Stimulated activated naive B cell treated with anti-CD40 and anti-IgM and Interleukin-4, amounts not matched to agents 10 μg/mL and 1 μg/mL and 100 μg/mL, for 72 hours (primary cell): ENCODE measurements at regions not wholly inside any gene's neighbourhood (a gene's known extent, or its start where the extent isn't known, plus 50 kb on each side); places are given as distances from the start of the nearest gene placed in this dataset.

Experiments used
- ATAC-seq, 2 donors: fragments of 150-1000 bp; cut with Tn5 transposase; replicated peaks; 2 replicates each; pipeline ENCODE4 v1.10.0; 2021; ENCODE audit warnings: moderate library complexity in 1 of 2
- DNase-seq: peaks from one replicate; pipeline ENCODE4 v3.0.0; 2021
- H3K27ac Mint-ChIP-seq: one replicate; pipeline ENCODE4 v1.8.0; 2022; ENCODE audit warnings: mild to moderate bottlenecking, mixed read lengths
- H3K27me3 Mint-ChIP-seq, 2 donors: one replicate each; pipeline ENCODE4 v1.8.0; 2022; ENCODE audit warnings: mixed read lengths in 2 of 2
- H3K36me3 Mint-ChIP-seq, 2 donors: one replicate each; pipeline ENCODE4 v1.8.0; 2022; ENCODE audit warnings: mixed read lengths in 2 of 2, mild to moderate bottlenecking in 1 of 2
- H3K4me1 Mint-ChIP-seq, 2 donors: one replicate each; pipeline ENCODE4 v1.8.0; 2022; ENCODE audit warnings: mixed read lengths in 2 of 2, mild to moderate bottlenecking in 1 of 2
- H3K4me3 Mint-ChIP-seq, 2 donors: one replicate each; pipeline ENCODE4 v1.8.0; 2022; ENCODE audit warnings: mild to moderate bottlenecking in 2 of 2, mixed read lengths in 2 of 2, moderate library complexity in 1 of 2
- H3K9me3 Mint-ChIP-seq, 2 donors: one replicate each; pipeline ENCODE4 v1.8.0; 2022; ENCODE audit warnings: mixed read lengths in 2 of 2, mild to moderate bottlenecking in 1 of 2

DNA sequence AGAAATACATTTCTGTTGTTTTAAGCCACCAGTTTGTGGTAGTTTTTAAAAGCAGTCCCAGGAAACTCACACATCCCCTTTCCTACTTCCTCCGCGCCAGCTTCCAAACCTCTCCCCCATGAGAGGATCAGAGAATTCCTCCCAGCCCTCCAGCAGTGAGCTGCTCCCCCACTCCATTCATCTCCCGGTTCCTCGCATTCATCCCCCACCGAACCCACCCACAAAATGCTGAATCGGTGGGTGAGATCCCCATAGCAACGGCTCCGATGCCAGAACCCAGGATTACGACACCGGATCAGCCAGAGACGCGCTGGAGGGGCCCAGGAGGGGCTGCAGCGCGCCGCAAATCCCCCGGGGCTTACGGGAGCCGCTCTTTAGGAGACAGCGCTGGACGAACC is 251.4 kb upstream of the RPL38 start:
- no peaks in the 10 kb centered on the region for H3K36me3 Mint-ChIP-seq
- H3K9me3 Mint-ChIP-seq: peaks cover 0 to 5% of the 10 kb centered on the region in 2 donors
- ATAC-seq (peak in 1 of 2 donors; percentile 22), DNase-seq (no peak)
- H3K4me3 Mint-ChIP-seq: peak overlapping the region in 1 of 2 donors; percentile 26
- no peak overlapping the region for H3K27ac Mint-ChIP-seq
- peaks cover 30 to 32% of the 10 kb centered on the region in 2 donors for H3K27me3 Mint-ChIP-seq
- peaks cover 2 to 5% of the 10 kb centered on the region in 2 donors for H3K4me1 Mint-ChIP-seq

DNA sequence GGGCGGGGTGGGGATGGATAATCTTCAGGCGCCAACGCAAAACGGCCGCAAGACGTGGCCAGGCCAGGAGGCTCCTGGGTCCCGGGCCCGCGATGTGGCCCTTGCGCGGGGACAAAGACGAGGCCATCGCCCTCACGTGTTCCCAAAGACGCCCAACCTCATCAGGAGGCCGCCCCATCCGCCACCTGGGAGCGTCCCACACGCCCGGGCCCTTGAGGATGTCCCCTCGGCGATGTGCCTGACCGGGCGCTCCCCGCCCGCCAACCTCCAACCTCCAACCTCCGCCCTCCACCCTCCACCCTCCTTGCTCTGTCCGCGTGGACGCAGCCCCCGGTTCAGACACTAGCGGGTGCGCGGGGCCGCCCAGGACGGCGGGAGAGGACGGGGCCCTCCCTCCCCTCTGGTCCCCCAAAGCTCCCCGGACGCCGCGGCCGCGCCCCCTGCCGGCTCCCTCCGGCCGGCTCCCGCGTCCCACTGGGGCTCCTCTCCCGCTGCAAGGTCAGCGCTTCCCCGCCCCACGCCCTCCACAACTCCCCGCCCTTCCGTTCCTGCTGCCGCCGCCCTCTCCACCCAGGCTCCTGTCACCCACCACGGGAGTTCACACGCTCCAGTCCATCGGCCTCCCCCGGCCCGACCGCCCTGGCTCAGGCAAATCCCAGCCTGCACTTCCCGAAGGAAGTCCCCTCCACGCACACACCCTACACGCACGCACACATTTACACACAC is 250.8 kb upstream of the RPL38 start:
- DNase-seq: no peak
- Mint-ChIP-seq H3K36me3 (no peaks in the 10 kb centered on the region), H3K4me3 (no peak overlapping the region), H3K27ac (no peak overlapping the region), H3K9me3 (peaks cover 0 to 4% of the 10 kb centered on the region in 2 donors), H3K27me3 (peaks cover 25 to 26% of the 10 kb centered on the region in 2 donors), H3K4me1 (peaks cover 2 to 5% of the 10 kb centered on the region in 2 donors)
- ATAC-seq: peak; percentile 57 to 66

DNA sequence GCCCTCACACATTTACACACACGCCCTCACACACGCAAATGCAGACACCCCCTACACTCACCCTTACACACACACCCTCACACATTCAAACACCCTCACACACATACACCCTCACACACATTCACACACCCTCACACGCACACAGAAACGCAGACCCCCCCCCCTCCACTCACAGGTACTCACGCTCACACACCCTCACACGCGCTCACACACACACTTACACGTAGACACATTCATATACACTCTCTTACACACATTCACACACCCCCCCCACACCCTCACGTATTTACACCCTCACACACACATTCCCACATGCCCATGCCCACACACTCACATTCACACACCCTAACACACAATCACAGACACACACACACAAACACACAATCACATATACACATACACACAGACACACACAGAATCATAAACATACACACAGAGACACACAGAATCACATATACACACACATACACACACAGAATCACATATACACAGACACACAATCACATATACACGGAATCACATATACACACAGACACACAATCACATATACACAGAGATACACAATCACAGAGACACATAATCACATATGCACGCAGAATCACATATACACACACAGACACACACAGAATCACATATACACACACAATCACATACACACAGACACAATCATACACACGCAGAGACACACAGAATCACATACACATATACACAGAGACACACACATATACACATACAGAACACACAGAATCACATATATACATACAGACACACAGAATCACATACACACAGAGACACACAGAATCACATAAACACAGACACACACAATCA is 250.1 kb upstream of the RPL38 start:
- peaks cover 17 to 18% of the 10 kb centered on the region in 2 donors for H3K27me3 Mint-ChIP-seq
- H3K36me3 Mint-ChIP-seq: no peaks in the 10 kb centered on the region
- H3K9me3 Mint-ChIP-seq: no peaks in the 10 kb centered on the region
- ATAC-seq (no peak), DNase-seq (no peak)
- H3K4me3 Mint-ChIP-seq: no peak overlapping the region
- no peak overlapping the region for H3K27ac Mint-ChIP-seq
- peaks cover 2 to 5% of the 10 kb centered on the region in 2 donors for H3K4me1 Mint-ChIP-seq

DNA sequence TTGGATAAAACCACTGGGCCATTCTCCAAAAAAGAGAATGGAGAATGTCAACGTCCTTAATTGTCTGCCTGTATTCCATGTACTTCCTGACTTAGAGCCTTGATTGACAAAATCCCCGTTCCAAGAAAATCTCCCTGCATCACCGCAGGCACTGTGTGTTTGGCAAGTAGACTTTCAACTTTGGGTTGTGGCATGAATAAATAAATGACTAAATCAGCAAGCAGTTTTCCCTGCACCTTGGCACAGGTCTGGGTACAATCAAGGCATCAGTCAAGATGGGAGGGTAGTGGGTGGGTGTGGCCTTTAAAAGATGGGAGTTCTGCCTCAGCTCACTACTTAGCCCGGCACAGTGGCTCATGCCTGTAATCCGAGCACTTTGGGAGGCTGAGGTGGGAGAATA is 248.5 kb upstream of the RPL38 start:
- H3K36me3 Mint-ChIP-seq: peaks cover 0 to 2% of the 10 kb centered on the region in 2 donors
- H3K27ac Mint-ChIP-seq: no peak overlapping the region
- H3K4me3 Mint-ChIP-seq: no peak overlapping the region
- H3K27me3 Mint-ChIP-seq: peaks cover 12 to 14% of the 10 kb centered on the region in 2 donors
- ATAC-seq (no peak), DNase-seq (no peak)
- H3K4me1 Mint-ChIP-seq: peaks cover 2 to 5% of the 10 kb centered on the region in 2 donors
- peaks cover under 1 to 3% of the 10 kb centered on the region in 2 donors for H3K9me3 Mint-ChIP-seq

DNA sequence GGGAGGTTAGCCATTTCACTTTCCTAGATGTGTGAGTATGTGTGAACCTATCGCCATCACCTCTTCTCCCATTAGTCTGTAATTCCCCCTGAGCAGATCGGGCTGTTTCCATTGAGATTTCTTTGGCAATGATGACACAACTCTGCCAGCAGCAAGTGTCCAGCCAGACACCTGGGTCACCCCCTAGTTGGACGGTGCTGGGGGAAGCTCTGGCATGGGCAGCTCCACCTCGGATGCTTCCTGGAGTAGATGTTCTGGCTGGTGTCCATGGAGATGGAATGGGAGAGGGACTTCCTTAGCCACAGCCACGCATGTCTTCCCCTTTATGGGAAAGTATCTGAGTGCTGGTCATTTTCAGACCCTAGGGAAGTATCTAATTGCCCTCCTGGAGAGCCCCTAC is 247.9 kb upstream of the RPL38 start:
- Mint-ChIP-seq H3K9me3 (peaks cover 4 to 7% of the 10 kb centered on the region in 2 donors), H3K27me3 (peaks cover 12 to 17% of the 10 kb centered on the region in 2 donors), H3K4me1 (peaks cover 2 to 5% of the 10 kb centered on the region in 2 donors), H3K36me3 (peaks cover 0 to 5% of the 10 kb centered on the region in 2 donors), H3K4me3 (no peak overlapping the region), H3K27ac (no peak overlapping the region)
- ATAC-seq (no peak), DNase-seq (no peak)

DNA sequence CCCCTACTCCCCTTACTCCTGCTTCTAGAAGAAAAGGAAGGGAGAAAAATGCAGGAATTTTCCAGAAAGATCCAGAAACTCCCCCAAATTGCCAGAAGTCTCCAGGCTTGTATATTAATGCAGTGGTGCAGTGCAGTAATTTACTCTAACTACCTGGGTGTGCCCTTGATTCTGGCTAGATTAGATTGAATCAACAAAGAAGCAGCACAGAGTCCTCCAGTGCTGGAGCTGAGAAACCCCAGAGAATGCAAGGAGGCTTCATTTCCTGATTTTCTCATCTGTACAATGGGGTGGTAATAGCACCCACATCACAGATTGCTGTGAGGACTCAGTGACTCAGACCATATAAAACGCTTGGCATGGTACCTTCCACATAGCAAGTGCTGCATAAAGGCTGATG is 247.3 kb upstream of the RPL38 start:
- Mint-ChIP-seq H3K4me1 (peaks cover 2 to 5% of the 10 kb centered on the region in 2 donors), H3K27ac (no peak overlapping the region), H3K36me3 (peaks cover 0 to 5% of the 10 kb centered on the region in 2 donors), H3K9me3 (peaks cover 4 to 7% of the 10 kb centered on the region in 2 donors), H3K4me3 (no peak overlapping the region), H3K27me3 (peaks cover 11 to 16% of the 10 kb centered on the region in 2 donors)
- ATAC-seq (peak in 1 of 2 donors; percentile 7), DNase-seq (no peak)

DNA sequence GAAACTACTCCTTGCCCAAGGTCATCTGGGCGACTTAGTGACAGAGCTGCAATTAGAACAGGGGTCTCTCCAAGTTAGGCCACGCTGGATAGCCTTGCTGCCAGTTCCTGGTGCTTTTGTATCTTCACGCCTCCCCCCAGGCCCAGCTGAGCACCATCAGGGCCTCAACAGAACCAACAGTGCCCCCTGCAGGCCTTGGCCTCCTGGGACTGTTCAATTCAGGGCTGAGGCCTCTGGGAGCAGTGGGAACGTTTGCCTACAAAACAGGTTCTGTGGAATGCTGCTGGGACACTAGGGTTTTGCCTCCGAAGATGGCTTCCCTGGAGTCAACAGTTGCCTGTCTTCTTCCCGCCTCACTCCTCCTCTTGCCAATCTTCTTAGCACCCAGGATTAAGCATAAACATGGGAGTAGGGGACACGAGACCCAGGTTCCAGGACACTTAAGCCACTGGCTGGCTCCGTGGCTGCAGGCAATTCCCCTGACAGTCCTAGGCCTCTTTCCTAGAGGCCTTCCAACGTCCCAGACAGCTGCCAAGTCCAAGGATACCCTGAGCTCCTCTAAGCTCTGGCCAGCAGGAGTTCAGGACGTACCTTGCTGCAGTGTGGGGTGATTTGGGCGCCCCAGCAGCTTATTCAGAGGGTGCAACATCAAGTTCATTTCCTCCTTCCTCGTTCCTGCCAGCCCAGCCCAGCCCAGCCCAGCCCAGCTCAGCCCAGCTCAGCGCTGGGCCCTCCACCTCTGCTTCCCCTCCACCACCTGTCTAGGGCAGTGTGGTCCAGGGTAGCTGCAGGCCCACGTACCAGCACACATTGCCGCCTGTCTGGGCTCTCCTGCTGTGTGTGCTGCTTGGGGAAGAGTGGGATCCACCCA is 246.6 kb upstream of the RPL38 start:
- peak; percentile 8 for DNase-seq
- ATAC-seq: peak; percentile 67 to 76
- peaks cover 4 to 7% of the 10 kb centered on the region in 2 donors for H3K9me3 Mint-ChIP-seq
- H3K27me3 Mint-ChIP-seq: peaks cover 4 to 9% of the 10 kb centered on the region in 2 donors
- H3K4me1 Mint-ChIP-seq: peaks cover 2 to 5% of the 10 kb centered on the region in 2 donors
- H3K4me3 Mint-ChIP-seq: no peak overlapping the region
- no peak overlapping the region for H3K27ac Mint-ChIP-seq
- H3K36me3 Mint-ChIP-seq: peaks cover 0 to 5% of the 10 kb centered on the region in 2 donors

DNA sequence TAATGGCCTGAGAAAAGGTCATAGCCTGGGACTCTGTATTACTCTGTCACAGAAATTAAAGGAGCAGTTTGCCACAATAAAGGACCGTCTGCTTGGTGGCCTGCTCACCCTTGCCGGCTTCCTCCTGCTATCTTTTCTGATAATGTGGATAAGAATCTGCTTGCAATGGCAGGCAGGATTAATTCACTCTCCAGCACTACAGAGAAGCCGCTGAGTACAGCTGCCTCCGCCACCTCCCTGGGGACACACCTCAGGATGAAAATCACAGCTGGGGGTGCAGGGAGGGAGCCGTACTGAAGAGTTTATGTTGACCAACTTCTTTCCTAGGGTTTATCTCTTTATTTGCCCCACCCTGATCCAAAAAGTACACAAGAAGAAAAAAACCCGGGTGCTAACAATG is 245.9 kb upstream of the RPL38 start:
- no peaks in the 10 kb centered on the region for H3K4me1 Mint-ChIP-seq
- peaks cover 0 to 4% of the 10 kb centered on the region in 2 donors for H3K27me3 Mint-ChIP-seq
- ATAC-seq (no peak), DNase-seq (no peak)
- no peak overlapping the region for H3K27ac Mint-ChIP-seq
- peaks cover 4 to 7% of the 10 kb centered on the region in 2 donors for H3K9me3 Mint-ChIP-seq
- H3K4me3 Mint-ChIP-seq: no peak overlapping the region
- peaks cover 0 to 5% of the 10 kb centered on the region in 2 donors for H3K36me3 Mint-ChIP-seq

DNA sequence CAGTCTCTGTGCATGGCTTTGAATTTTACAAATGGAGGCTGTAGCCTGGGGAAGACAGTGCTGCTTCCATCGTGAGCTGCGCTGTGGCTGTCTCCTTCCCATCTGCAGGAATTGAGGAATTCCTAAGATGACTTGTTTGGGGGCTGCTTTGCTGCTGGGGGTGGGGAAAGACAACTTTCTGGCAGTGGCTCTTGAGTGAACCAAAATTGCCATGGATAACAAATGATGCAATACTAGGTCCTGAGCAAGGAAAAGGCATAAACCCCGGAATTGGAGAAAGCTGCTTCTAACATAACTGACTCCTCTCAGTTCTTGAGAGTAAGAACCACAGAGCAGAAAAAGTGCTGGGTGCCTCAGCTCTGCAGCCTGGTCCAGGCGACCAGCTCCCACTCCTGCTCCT is 245.0 kb upstream of the RPL38 start:
- DNase-seq (no peak), ATAC-seq (no peak)
- H3K4me3 Mint-ChIP-seq: no peak overlapping the region

DNA sequence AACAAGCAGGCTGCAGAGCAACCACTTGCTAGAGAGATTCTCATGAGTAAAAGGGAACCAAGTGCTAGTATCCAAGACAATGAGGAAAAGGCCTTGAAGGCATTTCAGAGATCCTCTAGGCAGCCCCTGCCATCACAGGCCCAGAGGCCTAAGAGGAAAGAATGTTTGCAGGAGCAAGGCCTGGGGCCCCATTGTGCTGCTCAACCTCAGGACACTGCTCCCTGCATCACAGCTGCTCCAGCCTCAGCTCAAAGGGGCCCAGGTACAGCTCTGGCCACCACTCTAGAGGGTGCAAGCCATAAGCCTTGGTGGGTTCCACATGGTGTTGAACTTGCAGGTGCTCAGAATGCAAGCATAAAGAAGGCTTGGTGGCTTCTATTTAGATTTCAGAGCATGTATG is 243.0 kb upstream of the RPL38 start:
- DNase-seq: no peak
- Mint-ChIP-seq H3K4me1 (no peaks in the 10 kb centered on the region), H3K4me3 (no peak overlapping the region), H3K27ac (no peak overlapping the region), H3K9me3 (peaks cover 14 to 17% of the 10 kb centered on the region in 2 donors), H3K27me3 (peaks cover 4 to 13% of the 10 kb centered on the region in 2 donors), H3K36me3 (peaks cover 4 to 8% of the 10 kb centered on the region in 2 donors)
- no peak for ATAC-seq

More for the DNA sequence above, 245.0 kb upstream of the RPL38 start:
- H3K9me3 Mint-ChIP-seq: peaks cover 4 to 7% of the 10 kb centered on the region in 2 donors
- peaks cover 0 to 5% of the 10 kb centered on the region in 2 donors for H3K36me3 Mint-ChIP-seq
- no peaks in the 10 kb centered on the region for H3K4me1 Mint-ChIP-seq
- no peak overlapping the region for H3K27ac Mint-ChIP-seq
- peaks cover 0 to 4% of the 10 kb centered on the region in 2 donors for H3K27me3 Mint-ChIP-seq

DNA sequence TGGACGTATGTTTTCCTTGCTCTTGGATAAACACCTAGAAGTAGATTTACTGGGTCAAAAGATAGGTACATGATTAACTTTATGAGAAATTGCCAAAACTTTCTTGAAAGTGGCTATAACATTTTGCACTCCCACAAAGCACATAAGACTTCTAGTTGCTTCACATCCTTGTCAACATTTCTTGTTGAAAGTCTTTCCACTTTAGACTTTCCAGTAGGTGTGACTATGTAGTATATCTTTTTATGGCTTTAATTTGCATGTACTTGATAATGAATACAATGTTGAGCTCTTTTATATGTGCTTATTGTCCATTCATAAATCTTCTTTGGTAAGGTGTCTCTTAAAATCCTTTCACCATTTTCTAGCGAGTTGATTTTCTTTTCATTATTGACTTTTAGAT is 241.2 kb upstream of the RPL38 start:
- H3K36me3 Mint-ChIP-seq: peaks cover 4 to 8% of the 10 kb centered on the region in 2 donors
- H3K9me3 Mint-ChIP-seq: peaks cover 16 to 21% of the 10 kb centered on the region in 2 donors
- ATAC-seq (no peak), DNase-seq (no peak)
- H3K27me3 Mint-ChIP-seq: peaks cover 8 to 25% of the 10 kb centered on the region in 2 donors
- no peak overlapping the region for H3K27ac Mint-ChIP-seq
- no peak overlapping the region for H3K4me3 Mint-ChIP-seq
- no peaks in the 10 kb centered on the region for H3K4me1 Mint-ChIP-seq

DNA sequence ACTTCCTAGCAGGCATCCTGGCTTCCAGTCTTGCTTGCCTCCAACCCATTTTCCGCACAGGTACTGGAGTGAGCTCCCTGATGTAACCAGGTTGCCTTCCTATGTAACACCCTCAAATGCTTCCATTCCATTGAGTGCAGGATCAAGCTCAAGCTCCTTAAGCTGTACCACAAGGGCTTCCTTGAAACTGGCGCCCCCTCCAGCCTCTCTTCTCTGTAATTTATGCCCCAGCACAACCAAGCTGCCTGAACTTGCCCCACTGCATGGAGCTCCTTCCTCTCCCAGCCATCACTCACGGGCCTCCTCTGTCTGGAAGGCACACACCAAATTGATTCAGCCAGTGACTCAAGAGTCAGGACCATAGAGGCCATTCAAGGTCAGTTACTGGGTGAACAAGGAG is 234.8 kb upstream of the RPL38 start:
- Mint-ChIP-seq H3K9me3 (peaks cover 12 to 14% of the 10 kb centered on the region in 2 donors), H3K36me3 (peaks cover 3 to 4% of the 10 kb centered on the region in 2 donors), H3K27me3 (peaks cover 39 to 64% of the 10 kb centered on the region in 2 donors), H3K4me3 (no peak overlapping the region), H3K27ac (no peak overlapping the region), H3K4me1 (no peaks in the 10 kb centered on the region)
- DNase-seq: no peak
- ATAC-seq: no peak

DNA sequence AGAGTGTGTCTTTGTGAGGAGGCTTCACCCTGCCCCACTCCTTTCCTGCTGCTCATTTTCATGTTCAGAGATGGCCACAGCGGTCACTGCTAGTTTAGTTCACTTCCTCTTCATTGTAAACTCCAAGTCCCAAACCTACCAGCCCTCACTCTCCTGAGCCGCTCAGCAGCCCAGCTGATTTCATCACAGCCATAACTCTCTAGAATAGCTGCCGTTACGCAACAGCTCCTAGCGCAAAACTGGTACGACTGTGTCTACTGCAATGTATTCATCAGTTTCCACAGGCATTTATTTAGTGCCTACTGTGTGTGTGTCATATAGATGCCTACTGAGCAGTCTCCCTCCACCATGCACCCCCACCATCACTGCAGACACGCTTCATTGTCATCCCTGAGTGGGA is 233.5 kb upstream of the RPL38 start:
- peaks cover 39 to 60% of the 10 kb centered on the region in 2 donors for H3K27me3 Mint-ChIP-seq
- DNase-seq (no peak), ATAC-seq (no peak)
- H3K27ac Mint-ChIP-seq: no peak overlapping the region
- peaks cover 6 to 8% of the 10 kb centered on the region in 2 donors for H3K9me3 Mint-ChIP-seq
- no peak overlapping the region for H3K4me3 Mint-ChIP-seq
- peaks cover 3 to 4% of the 10 kb centered on the region in 2 donors for H3K36me3 Mint-ChIP-seq
- no peaks in the 10 kb centered on the region for H3K4me1 Mint-ChIP-seq

DNA sequence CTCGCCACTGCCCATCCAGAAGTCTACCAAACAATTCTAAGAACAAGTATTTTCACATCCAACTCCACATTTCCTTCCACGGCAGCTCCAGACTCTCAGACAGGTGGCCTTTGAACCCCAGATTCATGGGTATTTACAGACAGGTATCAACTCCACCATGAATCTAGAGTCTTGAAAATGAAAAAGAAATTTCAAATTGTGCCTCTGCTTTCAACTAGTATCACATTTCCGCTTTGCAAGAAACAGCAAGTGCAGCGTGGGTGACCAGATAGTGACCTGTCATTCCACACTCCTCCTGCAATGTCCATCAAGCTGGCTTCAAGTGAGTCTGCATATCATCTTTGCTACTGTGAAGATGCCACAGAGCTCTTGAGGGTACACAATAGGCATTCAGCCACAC is 232.4 kb upstream of the RPL38 start:
- ATAC-seq (no peak), DNase-seq (no peak)
- H3K27ac Mint-ChIP-seq: no peak overlapping the region
- peaks cover 35 to 49% of the 10 kb centered on the region in 2 donors for H3K27me3 Mint-ChIP-seq
- H3K36me3 Mint-ChIP-seq: no peaks in the 10 kb centered on the region
- H3K4me3 Mint-ChIP-seq: no peak overlapping the region
- no peaks in the 10 kb centered on the region for H3K4me1 Mint-ChIP-seq
- H3K9me3 Mint-ChIP-seq: peaks cover 0 to 4% of the 10 kb centered on the region in 2 donors
